Transverse colon (tissue), 4 donors: ENCODE measurements at regions not wholly inside any gene's neighbourhood (a gene's known extent, or its start where the extent isn't known, plus 50 kb on each side); places are given as distances from the start of the nearest gene placed in this dataset.
"Not testable (repeated sequence)": the region's sequence is repeated elsewhere in the genome, so short reads cannot be mapped to it uniquely, and the experiment has no call there.

Experiments used
- DNase-seq: peaks from one replicate; pipeline ENCODE4 v3.0.0-alpha.2; 2019
- H3K27ac ChIP-seq, 4 donors: fragments of 200-600 bp; sonication (generic); 2 replicates each; pipeline ENCODE4 v1.5.1; 2016 to 2018; ENCODE audit warnings: inconsistent platforms in 4 of 4
- H3K27me3 ChIP-seq: fragments of 200-600 bp; sonication (generic); 2 replicates; pipeline ENCODE4 v1.5.1; 2017; ENCODE audit warnings: inconsistent platforms
- H3K36me3 ChIP-seq, 4 donors: fragments of 200-600 bp; sonication (generic); 2 replicates each; pipeline ENCODE4 v1.5.1; 2017 to 2019; ENCODE audit warnings: inconsistent platforms in 4 of 4
- H3K4me1 ChIP-seq, 4 donors: fragments of 200-600 bp; sonication (generic); 2 replicates each; pipeline ENCODE4 v1.5.1; 2017 to 2020; ENCODE audit warnings: inconsistent platforms in 4 of 4
- H3K4me3 ChIP-seq, 4 donors: fragments of 200-600 bp; sonication (generic); 1 replicate in 1 of 4; 2 replicates in 3 of 4; pipeline versions ENCODE4 v1.5.1 to v1.6.1; 2017 to 2019; ENCODE audit warnings: inconsistent platforms in 4 of 4
- H3K9me3 ChIP-seq, 2 donors: fragments of 200-600 bp; sonication (generic); 2 replicates each; pipeline ENCODE4 v1.5.1; 2017 to 2019; ENCODE audit warnings: inconsistent platforms in 2 of 2
- EP300 ChIP-seq: sonication (generic); formaldehyde crosslinking; IDR thresholded peaks from one replicate; pipeline ENCODE4 v1.6.1; 2017; ENCODE audit warnings: antibody characterized with exemption, low read depth
- POLR2A ChIP-seq: fragments of 450-650 bp; IDR thresholded peaks from one replicate; pipeline ENCODE4 v1.6.1; 2016; ENCODE audit warnings: antibody characterized with exemption, mild to moderate bottlenecking, moderate library complexity
- POLR2AphosphoS5 ChIP-seq, 3 donors: sonication (generic); formaldehyde crosslinking; IDR thresholded peaks; one replicate each; pipeline ENCODE4 v1.6.1; 2016; ENCODE audit warnings: antibody characterized with exemption in 3 of 3
- WGBS, 2 donors: methylation state at CpG; one replicate each; pipeline ENCODE4 v1.1.5; 2018; ENCODE audit warnings: low coverage in 1 of 2; 5-methylcytosine and 5-hydroxymethylcytosine counted together
- in situ Hi-C, 4 donors: fragments of 200-750 bp; cut with MboI; loops; one replicate each; pipeline versions ENCODE4 v1.15.0 to v1.15.1; 2017; ENCODE audit warnings: low sequenced_read_pairs in 3 of 4, low pct_ligation_motif_present in 1 of 4, low pct_unique_long_range_greater_than_20kb in 1 of 4
- intact Hi-C: fragments of 100-400 bp; cut with DNase I; formaldehyde crosslinking; loops from one replicate; pipeline ENCODE4 v1.15.1; 2023; ENCODE audit warnings: low total_unique reads
- TF ChIP-seq, protein P1 (sequence below), 5 experiments: fragments of 200-600 bp in 3 of 5; fragments of 450-650 bp in 2 of 5; sonication (generic) in 3 of 5; IDR thresholded peaks; 1 replicate in 2 of 5; 2 replicates in 3 of 5; pipeline ENCODE4 v1.5.1; 2016 to 2017; ENCODE audit warnings: antibody characterized with exemption in 5 of 5, inconsistent platforms in 3 of 5, mild to moderate bottlenecking in 2 of 5, moderate library complexity in 1 of 5

DNA sequence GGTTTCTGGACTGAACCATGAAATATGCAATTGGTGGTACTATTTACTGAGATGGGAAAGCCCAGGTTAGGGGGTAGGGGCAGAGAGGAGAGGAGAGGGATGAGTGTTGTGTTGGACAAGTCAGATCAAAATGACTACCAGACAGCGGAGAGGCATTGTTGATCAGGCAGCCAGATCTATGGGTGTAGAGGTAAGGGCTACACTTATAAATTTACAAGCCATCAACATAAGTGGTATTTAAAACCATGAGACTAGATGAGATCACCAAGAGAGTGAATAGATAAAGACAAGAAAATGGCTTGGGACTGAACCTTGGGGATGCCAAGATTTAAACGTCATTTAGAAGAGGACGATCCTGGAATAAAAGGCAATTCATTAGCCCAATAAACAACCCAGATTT, 123.4 kb downstream of the NXPE2 start:
- in situ Hi-C loops = no loop called here

DNA sequence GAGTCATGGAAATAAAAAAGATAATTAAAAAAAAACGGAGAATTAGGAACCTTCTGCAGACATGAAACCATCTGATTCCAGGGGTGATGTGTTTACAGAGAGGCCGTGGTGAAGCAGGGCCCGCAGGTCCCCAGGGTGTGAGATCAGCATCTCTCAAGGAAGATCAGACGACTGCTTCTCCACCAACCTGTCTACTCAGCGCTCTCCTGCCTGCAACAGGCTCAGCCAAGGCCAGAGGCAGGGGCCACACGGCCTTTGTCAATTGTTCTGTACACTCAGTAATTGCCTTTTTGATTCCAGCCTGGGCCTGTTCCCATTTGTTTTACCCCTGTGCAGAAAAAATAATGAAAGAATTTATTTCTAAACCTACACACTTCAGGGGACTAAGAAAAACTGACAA, 124.6 kb downstream of the NXPE2 start:
- WGBS, 2 donors = 59 to 71% methylated on average over 4 to 6 of the region's 6 CpGs

More for the DNA sequence above, 123.4 kb downstream of the NXPE2 start:
- no peak for DNase-seq
- no peak for TF ChIP-seq POLR2A
- TF ChIP-seq EP300 = no peak
- no peak for TF ChIP-seq POLR2AphosphoS5 (IDR thresholded peaks at IDR 0.05)
- TF ChIP-seq, protein P1, sequence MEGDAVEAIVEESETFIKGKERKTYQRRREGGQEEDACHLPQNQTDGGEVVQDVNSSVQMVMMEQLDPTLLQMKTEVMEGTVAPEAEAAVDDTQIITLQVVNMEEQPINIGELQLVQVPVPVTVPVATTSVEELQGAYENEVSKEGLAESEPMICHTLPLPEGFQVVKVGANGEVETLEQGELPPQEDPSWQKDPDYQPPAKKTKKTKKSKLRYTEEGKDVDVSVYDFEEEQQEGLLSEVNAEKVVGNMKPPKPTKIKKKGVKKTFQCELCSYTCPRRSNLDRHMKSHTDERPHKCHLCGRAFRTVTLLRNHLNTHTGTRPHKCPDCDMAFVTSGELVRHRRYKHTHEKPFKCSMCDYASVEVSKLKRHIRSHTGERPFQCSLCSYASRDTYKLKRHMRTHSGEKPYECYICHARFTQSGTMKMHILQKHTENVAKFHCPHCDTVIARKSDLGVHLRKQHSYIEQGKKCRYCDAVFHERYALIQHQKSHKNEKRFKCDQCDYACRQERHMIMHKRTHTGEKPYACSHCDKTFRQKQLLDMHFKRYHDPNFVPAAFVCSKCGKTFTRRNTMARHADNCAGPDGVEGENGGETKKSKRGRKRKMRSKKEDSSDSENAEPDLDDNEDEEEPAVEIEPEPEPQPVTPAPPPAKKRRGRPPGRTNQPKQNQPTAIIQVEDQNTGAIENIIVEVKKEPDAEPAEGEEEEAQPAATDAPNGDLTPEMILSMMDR (IDR thresholded peaks at IDR 0.05) = no peak
- H3K9me3 ChIP-seq = no peaks in the 10 kb centered on the region
- WGBS, 2 donors = 78 to 80% methylated on average over 1 to 3 of the region's 3 CpGs
- H3K27me3 ChIP-seq = no peaks in the 10 kb centered on the region
- H3K36me3 ChIP-seq = no peaks in the 10 kb centered on the region
- H3K4me3 ChIP-seq = no peak overlapping the region
- no peaks in the 10 kb centered on the region for H3K4me1 ChIP-seq
- H3K27ac ChIP-seq = no peak overlapping the region
- intact Hi-C loops = no loop called here

DNA sequence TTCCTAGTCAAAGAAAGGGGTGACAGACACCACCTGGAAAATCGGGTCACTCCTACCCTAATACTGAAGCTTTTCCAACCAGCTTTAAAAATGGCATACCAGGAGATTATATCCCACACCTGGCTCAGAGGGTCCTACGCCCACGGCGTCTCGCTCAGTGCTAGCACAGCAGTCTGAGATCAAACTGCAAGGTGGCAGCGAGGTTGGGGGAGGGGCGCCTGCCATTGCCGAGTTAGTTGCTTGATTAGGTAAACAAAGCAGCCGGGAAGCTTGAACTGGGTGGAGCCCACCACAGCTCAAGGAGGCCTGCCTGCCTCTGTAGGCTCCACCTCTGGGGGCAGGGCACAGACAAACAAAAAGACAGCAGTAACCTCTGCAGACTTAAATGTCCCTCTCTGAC, 127.1 kb downstream of the NXPE2 start:
- H3K27me3 ChIP-seq, DNase-seq, H3K27ac ChIP-seq, H3K36me3 ChIP-seq, H3K4me3 ChIP-seq, H3K9me3 ChIP-seq, intact Hi-C loops, in situ Hi-C loops, H3K4me1 ChIP-seq: not testable (repeated sequence)
- WGBS, 2 donors = 55% methylated on average over 9 of the region's 9 CpGs; no CpG with 5 or more reads in 1 of the 2 donors

More for the DNA sequence above, 124.6 kb downstream of the NXPE2 start:
- in situ Hi-C loops = no loop called here
- Histone ChIP-seq H3K4me1 (no peaks in the 10 kb centered on the region), H3K36me3 (no peaks in the 10 kb centered on the region), H3K9me3 (no peaks in the 10 kb centered on the region), H3K4me3 (no peak overlapping the region), H3K27ac (no peak overlapping the region), H3K27me3 (no peaks in the 10 kb centered on the region)
- no peak for DNase-seq
- TF ChIP-seq EP300 (no peak), POLR2A (no peak), POLR2AphosphoS5 (IDR thresholded peaks at IDR 0.05) (no peak)
- TF ChIP-seq, protein P1 (IDR thresholded peaks at IDR 0.05) = no peak
- intact Hi-C loops = no loop called here

DNA sequence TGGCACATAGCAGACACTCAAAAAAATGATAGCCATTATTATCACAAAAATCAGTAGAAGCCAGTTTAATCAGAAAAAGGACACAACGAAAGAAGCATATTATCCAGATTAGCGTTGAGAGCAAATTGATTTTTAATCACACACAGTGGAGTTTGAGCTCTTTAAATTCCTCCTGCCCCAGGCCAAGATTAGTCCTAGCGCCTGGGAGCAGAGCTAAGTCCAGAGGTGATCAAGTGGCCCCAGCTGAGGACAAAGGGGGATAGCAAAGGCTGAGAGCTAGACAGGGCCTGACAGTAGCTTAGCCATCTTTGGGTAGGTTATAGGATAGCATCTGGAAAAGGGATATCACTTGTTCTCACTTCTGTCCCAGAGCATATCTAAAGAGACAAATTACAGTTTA, 133.6 kb downstream of the NXPE2 start:
- 83 to 87% methylated on average over 3 of the region's 3 CpGs for WGBS, 2 donors
- H3K36me3 ChIP-seq = no peaks in the 10 kb centered on the region
- in situ Hi-C loops = loop anchor here in 1 of 4 donors (10.0 kb wide), 1 partner anchor 57 kb away; no protein-coding TSS in a partner anchor
- H3K9me3 ChIP-seq = no peaks in the 10 kb centered on the region
- DNase-seq = no peak
- no peak overlapping the region for H3K4me3 ChIP-seq
- TF ChIP-seq POLR2AphosphoS5 (IDR thresholded peaks at IDR 0.05) = no peak
- TF ChIP-seq POLR2A = no peak
- TF ChIP-seq, protein P1 (IDR thresholded peaks at IDR 0.05) = no peak
- TF ChIP-seq EP300 = no peak
- H3K27me3 ChIP-seq = no peaks in the 10 kb centered on the region
- H3K4me1 ChIP-seq = no peaks in the 10 kb centered on the region
- intact Hi-C loops = no loop called here
- no peak overlapping the region for H3K27ac ChIP-seq

DNA sequence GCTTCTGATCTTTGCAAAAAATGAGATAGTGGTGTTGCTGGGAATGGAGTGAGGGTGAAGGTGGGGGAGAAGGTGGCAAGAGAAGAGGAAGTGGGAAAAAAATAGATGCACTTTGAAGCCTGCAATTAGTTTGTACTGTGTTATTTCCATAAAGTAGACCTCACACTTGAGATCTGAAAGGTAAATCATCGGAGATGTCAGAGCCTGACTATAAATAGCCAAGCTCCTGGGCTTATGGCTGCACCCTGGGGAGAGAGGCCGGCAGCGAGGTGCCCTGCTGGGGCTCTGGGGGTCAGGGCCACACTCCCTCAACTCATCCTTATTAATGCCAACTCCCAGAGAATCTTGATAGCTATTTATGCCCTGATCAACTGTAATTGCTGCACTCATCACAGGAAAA, 134.4 kb downstream of the NXPE2 start:
- TF ChIP-seq, protein P1 (IDR thresholded peaks at IDR 0.05) = no peak
- TF ChIP-seq POLR2A = no peak
- TF ChIP-seq EP300 = no peak
- TF ChIP-seq POLR2AphosphoS5 (IDR thresholded peaks at IDR 0.05) = no peak
- in situ Hi-C loops (loop anchor here in 1 of 4 donors (10.0 kb wide), 1 partner anchor 58 kb away; no protein-coding TSS in a partner anchor), intact Hi-C loops (no loop called here)
- 65 to 100% methylated on average over 1 to 3 of the region's 3 CpGs for WGBS, 2 donors
- Histone ChIP-seq H3K4me1 (no peaks in the 10 kb centered on the region), H3K4me3 (no peak overlapping the region), H3K36me3 (no peaks in the 10 kb centered on the region), H3K9me3 (no peaks in the 10 kb centered on the region), H3K27me3 (peaks cover 4% of the 10 kb centered on the region), H3K27ac (no peak overlapping the region)
- DNase-seq = no peak
